ENCODE measurements at regions not wholly inside any gene's neighbourhood (a gene's known extent, or its start where the extent isn't known, plus 50 kb on each side); places are given as distances from the start of the nearest gene placed in this dataset.

DNA sequence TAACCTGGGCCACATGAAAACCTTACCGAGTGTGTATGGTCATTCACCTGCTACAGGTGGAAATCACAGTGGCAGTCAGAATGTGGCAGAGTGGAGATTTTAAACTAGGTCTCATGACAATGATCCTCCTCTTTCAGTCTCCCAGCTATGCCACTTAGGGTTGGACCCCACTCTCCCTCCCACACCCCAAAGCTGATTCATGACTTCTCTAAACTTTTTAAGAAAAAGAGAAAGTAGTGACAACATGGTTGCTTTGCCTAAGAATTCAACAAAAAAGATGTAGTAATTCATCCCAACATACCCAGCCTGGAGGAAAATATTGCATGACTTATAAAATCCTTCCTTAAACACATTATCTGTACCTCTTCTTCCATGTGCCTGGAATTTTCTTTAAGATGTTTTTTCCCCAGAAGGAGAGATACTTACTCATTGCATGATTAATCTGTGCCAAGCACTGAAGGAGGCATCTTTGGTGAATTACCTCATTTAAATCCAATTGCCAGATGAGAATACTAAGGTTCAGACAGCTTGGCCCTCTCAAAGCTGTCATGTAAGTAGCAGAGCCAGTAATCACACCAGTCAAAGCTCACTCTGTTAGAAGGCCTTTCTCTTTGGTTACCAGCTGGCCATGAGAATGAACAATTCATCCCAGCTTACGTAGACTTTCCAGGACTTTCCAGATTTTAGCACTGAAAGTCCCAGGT lies 119.9 kb downstream of the COPRS start:
- Histone ChIP-seq H3K9me3 (ENCODE audit: low read length) (no peaks in the 10 kb centered on the region), H4K20me1 (ENCODE audit: insufficient read depth, low read length) (no peaks in the 10 kb centered on the region), H3K36me3 (ENCODE audit: insufficient read depth, low read length) (no peaks in the 10 kb centered on the region), H3K27ac (ENCODE audit: low read depth, low read length, poor library complexity, severe bottlenecking) (no peak overlapping the region), H3K4me1 (ENCODE audit: insufficient read depth, low read length, poor library complexity, severe bottlenecking) (no peaks in the 10 kb centered on the region), H3K4me2 (ENCODE audit: low read length) (no peak overlapping the region), H3K9me2 (ENCODE audit: insufficient read depth, low read length) (no peaks in the 10 kb centered on the region), H3K79me2 (ENCODE audit: insufficient read depth, low read depth, low read length) (no peaks in the 10 kb centered on the region), H3K4me3 (ENCODE audit: low read depth, low read length, poor library complexity, severe bottlenecking) (no peak overlapping the region), H2AFZ (ENCODE audit: low read length) (no peak overlapping the region)
- no TSS peak for BruUV-seq (replicated peaks)
- TF ChIP-seq, protein P1, sequence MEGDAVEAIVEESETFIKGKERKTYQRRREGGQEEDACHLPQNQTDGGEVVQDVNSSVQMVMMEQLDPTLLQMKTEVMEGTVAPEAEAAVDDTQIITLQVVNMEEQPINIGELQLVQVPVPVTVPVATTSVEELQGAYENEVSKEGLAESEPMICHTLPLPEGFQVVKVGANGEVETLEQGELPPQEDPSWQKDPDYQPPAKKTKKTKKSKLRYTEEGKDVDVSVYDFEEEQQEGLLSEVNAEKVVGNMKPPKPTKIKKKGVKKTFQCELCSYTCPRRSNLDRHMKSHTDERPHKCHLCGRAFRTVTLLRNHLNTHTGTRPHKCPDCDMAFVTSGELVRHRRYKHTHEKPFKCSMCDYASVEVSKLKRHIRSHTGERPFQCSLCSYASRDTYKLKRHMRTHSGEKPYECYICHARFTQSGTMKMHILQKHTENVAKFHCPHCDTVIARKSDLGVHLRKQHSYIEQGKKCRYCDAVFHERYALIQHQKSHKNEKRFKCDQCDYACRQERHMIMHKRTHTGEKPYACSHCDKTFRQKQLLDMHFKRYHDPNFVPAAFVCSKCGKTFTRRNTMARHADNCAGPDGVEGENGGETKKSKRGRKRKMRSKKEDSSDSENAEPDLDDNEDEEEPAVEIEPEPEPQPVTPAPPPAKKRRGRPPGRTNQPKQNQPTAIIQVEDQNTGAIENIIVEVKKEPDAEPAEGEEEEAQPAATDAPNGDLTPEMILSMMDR (conservative IDR thresholded peaks at IDR 0.05; ENCODE audit: low read length) = no peak
- no peak for TF ChIP-seq EZH2phosphoT487 (IDR thresholded peaks at IDR 0.05; ENCODE audit: borderline replicate concordance, low read depth, low read length)
- intact Hi-C loops (cut with micrococcal nuclease; ENCODE audit: unreplicated experiment) = no loop called here
- CTCF ChIA-PET (ENCODE audit: unreplicated experiment) = no interaction called here
- no peak for DNase-seq (ENCODE audit: low spot score)
- POLR2A ChIA-PET = interaction anchor here (0.5 to 0.6 kb wide), 2 partner anchors 42 to 490 kb away, joined by 3 to 4 read pairs; no protein-coding TSS in a partner anchor

DNA sequence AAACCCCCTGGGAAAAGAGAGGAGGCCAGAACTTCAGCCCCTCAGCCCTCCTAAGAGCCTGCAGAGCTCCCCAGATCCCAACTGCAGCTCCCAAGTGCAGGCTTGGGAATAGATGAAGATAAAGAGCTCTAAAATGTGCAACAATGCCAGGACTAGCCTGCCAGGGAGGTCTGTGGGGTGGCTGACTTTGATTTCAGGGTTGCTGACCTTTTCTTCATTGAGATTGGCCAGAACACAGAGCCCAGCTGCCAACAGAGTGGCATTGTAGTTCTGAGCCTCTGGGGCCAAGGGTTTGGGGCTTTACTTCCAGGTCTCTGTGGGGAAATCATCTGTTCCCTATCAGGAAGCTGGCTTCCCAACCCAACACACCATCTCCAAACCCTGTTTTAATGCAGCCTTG lies 120.6 kb downstream of the COPRS start:
- H3K9me3 ChIP-seq (ENCODE audit: low read length) = no peaks in the 10 kb centered on the region
- H3K4me1 ChIP-seq (ENCODE audit: insufficient read depth, low read length, poor library complexity, severe bottlenecking) = no peaks in the 10 kb centered on the region
- H3K79me2 ChIP-seq (ENCODE audit: insufficient read depth, low read depth, low read length) = no peaks in the 10 kb centered on the region
- no peaks in the 10 kb centered on the region for H3K9me2 ChIP-seq (ENCODE audit: insufficient read depth, low read length)
- H3K4me2 ChIP-seq (ENCODE audit: low read length) = no peak overlapping the region
- H3K27ac ChIP-seq (ENCODE audit: low read depth, low read length, poor library complexity, severe bottlenecking) = no peak overlapping the region
- no peaks in the 10 kb centered on the region for H3K36me3 ChIP-seq (ENCODE audit: insufficient read depth, low read length)
- BruUV-seq (replicated peaks) = no TSS peak
- CTCF ChIA-PET (ENCODE audit: unreplicated experiment) = no interaction called here
- H2AFZ ChIP-seq (ENCODE audit: low read length) = no peak overlapping the region
- intact Hi-C loops (cut with micrococcal nuclease; ENCODE audit: unreplicated experiment) = no loop called here
- POLR2A ChIA-PET = interaction anchor here (0.5 to 0.6 kb wide), 2 partner anchors 43 to 132 kb away, joined by 3 to 4 read pairs; no protein-coding TSS in a partner anchor
- TF ChIP-seq EZH2phosphoT487 (IDR thresholded peaks at IDR 0.05; ENCODE audit: borderline replicate concordance, low read depth, low read length) = no peak
- TF ChIP-seq, protein P1 (conservative IDR thresholded peaks at IDR 0.05; ENCODE audit: low read length) = no peak
- no peaks in the 10 kb centered on the region for H4K20me1 ChIP-seq (ENCODE audit: insufficient read depth, low read length)
- DNase-seq (ENCODE audit: low spot score) = no peak
- no peak overlapping the region for H3K4me3 ChIP-seq (ENCODE audit: low read depth, low read length, poor library complexity, severe bottlenecking)

DNA sequence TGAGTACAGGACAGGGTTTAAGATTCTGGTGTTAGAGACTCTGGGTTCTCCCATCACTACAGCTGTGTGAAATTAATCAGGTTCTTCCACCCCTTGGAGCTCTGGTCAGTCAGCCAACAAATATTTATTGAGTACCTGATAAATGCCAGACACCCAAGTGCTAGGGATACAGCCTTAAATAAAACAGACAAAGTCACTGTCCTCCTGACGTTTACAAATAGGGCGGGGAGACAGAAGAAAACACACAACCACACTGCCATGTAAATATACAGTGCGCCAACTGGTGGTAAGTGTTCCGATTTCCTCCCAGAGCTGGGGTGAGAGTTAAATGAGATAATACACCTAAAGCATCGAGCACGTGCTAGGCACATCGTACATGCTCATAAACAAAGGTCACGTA lies 121.0 kb downstream of the COPRS start:
- CTCF ChIA-PET (ENCODE audit: unreplicated experiment) = no interaction called here
- no peak for DNase-seq (ENCODE audit: low spot score)
- H2AFZ ChIP-seq (ENCODE audit: low read length) = no peak overlapping the region
- H3K4me3 ChIP-seq (ENCODE audit: low read depth, low read length, poor library complexity, severe bottlenecking) = no peak overlapping the region
- intact Hi-C loops (cut with micrococcal nuclease; ENCODE audit: unreplicated experiment) = no loop called here
- H3K9me2 ChIP-seq (ENCODE audit: insufficient read depth, low read length) = no peaks in the 10 kb centered on the region
- H3K4me1 ChIP-seq (ENCODE audit: insufficient read depth, low read length, poor library complexity, severe bottlenecking) = no peaks in the 10 kb centered on the region
- H4K20me1 ChIP-seq (ENCODE audit: insufficient read depth, low read length) = no peaks in the 10 kb centered on the region
- H3K9me3 ChIP-seq (ENCODE audit: low read length) = no peaks in the 10 kb centered on the region
- BruUV-seq (replicated peaks) = no TSS peak
- H3K79me2 ChIP-seq (ENCODE audit: insufficient read depth, low read depth, low read length) = no peaks in the 10 kb centered on the region
- H3K27ac ChIP-seq (ENCODE audit: low read depth, low read length, poor library complexity, severe bottlenecking) = no peak overlapping the region
- no peaks in the 10 kb centered on the region for H3K36me3 ChIP-seq (ENCODE audit: insufficient read depth, low read length)
- TF ChIP-seq, protein P1 (conservative IDR thresholded peaks at IDR 0.05; ENCODE audit: low read length) = no peak
- TF ChIP-seq EZH2phosphoT487 (IDR thresholded peaks at IDR 0.05; ENCODE audit: borderline replicate concordance, low read depth, low read length) = no peak
- POLR2A ChIA-PET = interaction anchor here (0.5 kb wide), 1 partner anchor 133 kb away, joined by 4 read pairs; no protein-coding TSS in a partner anchor
- no peak overlapping the region for H3K4me2 ChIP-seq (ENCODE audit: low read length)
